ENCODE measurements at regions not wholly inside any gene's neighbourhood (a gene's known extent, or its start where the extent isn't known, plus 50 kb on each side); places are given as distances from the start of the nearest gene placed in this dataset.
A peak's percentile ranks its signal among the peaks of the same experiment; 100 is the strongest.

GRCh38 chr15:46753946-46754345 is 963.4 kb upstream of the SEMA6D start:
- no peak for DNase-seq

- no peak for DNase-seq
Observed at GRCh38 chr15:46763091-46763490, 954.2 kb upstream of the SEMA6D start.

- DNase-seq, result no peak
Observed at GRCh38 chr15:46764851-46765250, 952.5 kb upstream of the SEMA6D start.

- no peak for DNase-seq
Observed at GRCh38 chr15:46766021-46766420, 951.3 kb upstream of the SEMA6D start.

- DNase-seq, result peak; percentile 16
Observed at GRCh38 chr15:46768287-46768686, 949.0 kb upstream of the SEMA6D start.

- DNase-seq, result no peak
Observed at GRCh38 chr15:46773016-46773415, 944.3 kb upstream of the SEMA6D start.

GRCh38 chr15:46778876-46779275 is 938.4 kb upstream of the SEMA6D start:
- no peak for DNase-seq

- DNase-seq, result peak; percentile 19
Observed at GRCh38 chr15:46786590-46787285, 930.6 kb upstream of the SEMA6D start.

GRCh38 chr15:46795685-46796084 is 921.6 kb upstream of the SEMA6D start:
- DNase-seq, result no peak

- DNase-seq, result peak; percentile 14
Observed at GRCh38 chr15:46808834-46809233, 908.5 kb upstream of the SEMA6D start.

- DNase-seq, result no peak
Observed at GRCh38 chr15:46815240-46815639, 902.1 kb upstream of the SEMA6D start.

- DNase-seq, result peak; percentile 70
Observed at GRCh38 chr15:46815765-46816164, 901.5 kb upstream of the SEMA6D start.

- DNase-seq, result peak; percentile 1
Observed at GRCh38 chr15:46848704-46849103, 868.6 kb upstream of the SEMA6D start.

- no peak for DNase-seq
Observed at GRCh38 chr15:46853600-46853999, 863.7 kb upstream of the SEMA6D start.

- DNase-seq, result no peak
Observed at GRCh38 chr15:46854564-46854963, 862.7 kb upstream of the SEMA6D start.

- DNase-seq, result peak; percentile 34
Observed at GRCh38 chr15:46855388-46855787, 861.9 kb upstream of the SEMA6D start.

- DNase-seq, result no peak
Observed at GRCh38 chr15:46856839-46857502, 860.3 kb upstream of the SEMA6D start.

GRCh38 chr15:46858150-46858549 is 859.2 kb upstream of the SEMA6D start:
- DNase-seq, result no peak

GRCh38 chr15:46861796-46862195 is 855.5 kb upstream of the SEMA6D start:
- no peak for DNase-seq

- no peak for DNase-seq
Observed at GRCh38 chr15:46865155-46865554, 852.1 kb upstream of the SEMA6D start.

- DNase-seq, result no peak
Observed at GRCh38 chr15:46872286-46872980, 844.9 kb upstream of the SEMA6D start.

- no peak for DNase-seq
Observed at GRCh38 chr15:46872981-46873330, 844.3 kb upstream of the SEMA6D start.

GRCh38 chr15:46879032-46879770 is 838.1 kb upstream of the SEMA6D start:
- no peak for DNase-seq

- no peak for DNase-seq
Observed at GRCh38 chr15:46880791-46881190, 836.5 kb upstream of the SEMA6D start.
